AG09319 (cell line): ENCODE measurements at regions not wholly inside any gene's neighbourhood (a gene's known extent, or its start where the extent isn't known, plus 50 kb on each side); places are given as distances from the start of the nearest gene placed in this dataset.

ENCODE experiments used
- DNase-seq: peaks from one replicate; pipeline ENCODE4 v3.0.0-alpha.2; 2010; ENCODE audit warnings: low read depth; ENCODE audit errors: extremely low read depth
- TF ChIP-seq, protein P1 (sequence below): IDR thresholded peaks from 2 replicates; pipeline ENCODE4 v1.5.1; 2011; ENCODE audit warnings: low read depth, mild to moderate bottlenecking, inconsistent platforms, low read length, moderate library complexity

- TF ChIP-seq, protein P1, sequence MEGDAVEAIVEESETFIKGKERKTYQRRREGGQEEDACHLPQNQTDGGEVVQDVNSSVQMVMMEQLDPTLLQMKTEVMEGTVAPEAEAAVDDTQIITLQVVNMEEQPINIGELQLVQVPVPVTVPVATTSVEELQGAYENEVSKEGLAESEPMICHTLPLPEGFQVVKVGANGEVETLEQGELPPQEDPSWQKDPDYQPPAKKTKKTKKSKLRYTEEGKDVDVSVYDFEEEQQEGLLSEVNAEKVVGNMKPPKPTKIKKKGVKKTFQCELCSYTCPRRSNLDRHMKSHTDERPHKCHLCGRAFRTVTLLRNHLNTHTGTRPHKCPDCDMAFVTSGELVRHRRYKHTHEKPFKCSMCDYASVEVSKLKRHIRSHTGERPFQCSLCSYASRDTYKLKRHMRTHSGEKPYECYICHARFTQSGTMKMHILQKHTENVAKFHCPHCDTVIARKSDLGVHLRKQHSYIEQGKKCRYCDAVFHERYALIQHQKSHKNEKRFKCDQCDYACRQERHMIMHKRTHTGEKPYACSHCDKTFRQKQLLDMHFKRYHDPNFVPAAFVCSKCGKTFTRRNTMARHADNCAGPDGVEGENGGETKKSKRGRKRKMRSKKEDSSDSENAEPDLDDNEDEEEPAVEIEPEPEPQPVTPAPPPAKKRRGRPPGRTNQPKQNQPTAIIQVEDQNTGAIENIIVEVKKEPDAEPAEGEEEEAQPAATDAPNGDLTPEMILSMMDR = no peak
- DNase-seq = no peak
These were observed 56.0 kb downstream of the EN1 start for GRCh38 chr2:118791483-118791882.

- no peak for DNase-seq
- TF ChIP-seq, protein P1 = no peak
These were observed 60.7 kb downstream of the EN1 start for GRCh38 chr2:118786746-118787145.

DNA sequence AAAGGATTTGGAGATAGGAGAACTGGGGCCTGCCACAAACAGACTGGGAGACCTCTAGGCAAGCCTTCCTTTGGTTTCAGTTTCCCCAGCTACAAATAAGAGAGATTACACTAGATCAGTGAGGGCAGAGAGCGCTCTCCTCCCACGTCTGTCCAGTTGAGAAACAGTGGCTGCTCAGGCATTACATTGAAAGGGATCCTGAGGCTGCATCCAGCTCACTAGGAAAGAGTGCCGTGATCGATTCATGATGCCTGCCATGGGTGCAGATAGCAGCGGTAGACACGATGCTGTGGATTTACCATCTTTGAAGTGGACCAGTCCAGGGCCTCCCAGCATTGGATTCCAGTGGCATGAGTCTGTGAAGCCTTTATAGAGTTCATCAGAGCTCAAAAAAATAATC lies 62.6 kb downstream of the EN1 start:
- TF ChIP-seq, protein P1 = no peak

DNA sequence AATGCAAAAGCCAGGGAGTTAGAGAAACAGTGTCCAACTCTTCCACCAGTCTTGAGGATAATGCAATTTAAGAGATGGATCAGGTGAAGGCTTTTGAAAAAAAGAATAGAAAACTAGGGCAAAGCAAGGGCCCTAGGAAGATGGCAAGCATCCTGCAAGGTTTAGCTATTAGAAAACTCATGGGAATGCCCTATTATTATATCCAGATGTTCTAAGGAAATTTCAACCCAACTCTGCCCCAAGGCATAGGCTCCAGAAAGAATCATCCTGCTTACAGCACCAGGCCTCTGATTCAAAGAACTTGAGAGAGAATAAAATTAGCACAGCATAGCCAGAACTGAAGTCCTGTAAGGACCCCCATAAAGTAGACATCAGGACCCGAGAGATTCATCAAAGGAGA lies 68.1 kb downstream of the EN1 start:
- TF ChIP-seq, protein P1 = no peak

More for the DNA sequence above, 62.6 kb downstream of the EN1 start:
- DNase-seq = no peak

GRCh38 chr2:118774458-118775133 lies 72.9 kb downstream of the EN1 start:
- no peak for DNase-seq
- TF ChIP-seq, protein P1 = no peak

More for the DNA sequence above, 68.1 kb downstream of the EN1 start:
- DNase-seq = no peak

DNA sequence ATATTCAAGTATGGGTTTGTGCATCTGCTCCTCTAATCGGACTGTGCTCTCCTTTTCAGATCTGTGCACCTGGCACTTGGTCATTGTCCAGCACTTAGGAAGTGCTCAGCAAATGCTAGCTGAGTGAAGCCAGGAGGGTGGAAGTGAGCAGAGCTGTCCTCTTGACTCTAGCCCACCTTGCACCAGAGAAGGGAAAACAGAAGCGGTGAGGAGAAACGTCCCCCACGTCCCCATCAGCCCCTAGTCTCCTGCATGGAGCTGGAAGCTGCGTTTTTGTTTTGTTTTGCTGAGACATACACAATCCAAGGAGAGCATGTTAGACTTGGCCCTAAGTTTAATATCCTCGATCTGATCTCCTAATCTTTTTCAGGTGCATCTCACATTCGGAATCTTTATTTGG lies 73.6 kb downstream of the EN1 start:
- DNase-seq = no peak
- TF ChIP-seq, protein P1 = no peak

GRCh38 chr2:118772487-118773200 lies 74.8 kb downstream of the EN1 start:
- DNase-seq = no peak

More at GRCh38 chr2:118772487-118773200, 74.8 kb downstream of the EN1 start:
- TF ChIP-seq, protein P1 = no peak
